GM12875 (cell line): ENCODE measurements at regions not wholly inside any gene's neighbourhood (a gene's known extent, or its start where the extent isn't known, plus 50 kb on each side); places are given as distances from the start of the nearest gene placed in this dataset.

Experiments used
- H3K4me3 ChIP-seq: one replicate; pipeline ENCODE4 v1.5.1; 2011; ENCODE audit warnings: low read depth, low read length, control low read depth
- TF ChIP-seq, protein P1 (sequence below): IDR thresholded peaks from 2 replicates; pipeline ENCODE4 v1.5.1; 2011; ENCODE audit warnings: low read depth, mild to moderate bottlenecking, control low read depth, inconsistent platforms, low read length, moderate library complexity, borderline replicate concordance; ENCODE audit not compliant: insufficient read depth

DNA sequence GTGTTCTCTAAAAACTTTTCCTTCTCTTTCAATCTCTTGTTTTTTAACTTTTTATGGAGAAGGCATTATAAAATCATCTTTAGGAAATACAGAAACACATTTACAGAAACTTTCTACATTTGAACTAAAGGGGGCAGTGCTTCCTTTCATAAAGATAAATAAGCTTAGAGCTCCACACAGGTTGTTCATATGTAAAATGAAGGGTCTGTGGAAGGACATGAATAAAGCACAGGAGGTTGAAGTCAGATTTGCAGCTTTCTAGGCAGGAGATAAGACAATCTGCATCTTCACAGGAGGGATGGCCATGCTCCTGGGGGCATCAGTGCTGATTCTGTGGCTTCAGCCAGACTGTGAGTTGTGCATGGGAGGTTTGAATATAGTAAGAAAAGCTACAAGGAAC, 426.0 kb downstream of the DAD1 start:
- no peak overlapping the region for H3K4me3 ChIP-seq
- TF ChIP-seq, protein P1, sequence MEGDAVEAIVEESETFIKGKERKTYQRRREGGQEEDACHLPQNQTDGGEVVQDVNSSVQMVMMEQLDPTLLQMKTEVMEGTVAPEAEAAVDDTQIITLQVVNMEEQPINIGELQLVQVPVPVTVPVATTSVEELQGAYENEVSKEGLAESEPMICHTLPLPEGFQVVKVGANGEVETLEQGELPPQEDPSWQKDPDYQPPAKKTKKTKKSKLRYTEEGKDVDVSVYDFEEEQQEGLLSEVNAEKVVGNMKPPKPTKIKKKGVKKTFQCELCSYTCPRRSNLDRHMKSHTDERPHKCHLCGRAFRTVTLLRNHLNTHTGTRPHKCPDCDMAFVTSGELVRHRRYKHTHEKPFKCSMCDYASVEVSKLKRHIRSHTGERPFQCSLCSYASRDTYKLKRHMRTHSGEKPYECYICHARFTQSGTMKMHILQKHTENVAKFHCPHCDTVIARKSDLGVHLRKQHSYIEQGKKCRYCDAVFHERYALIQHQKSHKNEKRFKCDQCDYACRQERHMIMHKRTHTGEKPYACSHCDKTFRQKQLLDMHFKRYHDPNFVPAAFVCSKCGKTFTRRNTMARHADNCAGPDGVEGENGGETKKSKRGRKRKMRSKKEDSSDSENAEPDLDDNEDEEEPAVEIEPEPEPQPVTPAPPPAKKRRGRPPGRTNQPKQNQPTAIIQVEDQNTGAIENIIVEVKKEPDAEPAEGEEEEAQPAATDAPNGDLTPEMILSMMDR, result no peak

DNA sequence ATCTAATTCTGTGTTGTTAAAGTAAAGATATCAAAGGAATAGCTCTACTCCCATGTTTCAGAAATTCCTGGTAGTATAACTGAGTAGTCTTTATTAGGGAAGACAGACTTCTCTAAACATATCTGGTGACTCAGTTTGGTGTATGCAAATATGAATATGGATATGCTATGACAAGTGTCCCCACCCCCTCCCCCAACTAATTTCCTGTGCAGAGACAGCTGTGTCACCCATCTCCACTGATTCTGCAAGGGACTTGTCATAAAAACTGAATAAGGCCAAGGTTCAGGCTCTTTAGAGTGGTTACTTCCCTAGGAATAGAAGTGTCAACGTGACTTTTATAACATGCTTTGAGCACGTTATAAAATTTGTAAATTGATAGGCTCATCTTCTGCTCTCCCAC, 429.1 kb downstream of the DAD1 start:
- TF ChIP-seq, protein P1, result no peak
- no peak overlapping the region for H3K4me3 ChIP-seq

DNA sequence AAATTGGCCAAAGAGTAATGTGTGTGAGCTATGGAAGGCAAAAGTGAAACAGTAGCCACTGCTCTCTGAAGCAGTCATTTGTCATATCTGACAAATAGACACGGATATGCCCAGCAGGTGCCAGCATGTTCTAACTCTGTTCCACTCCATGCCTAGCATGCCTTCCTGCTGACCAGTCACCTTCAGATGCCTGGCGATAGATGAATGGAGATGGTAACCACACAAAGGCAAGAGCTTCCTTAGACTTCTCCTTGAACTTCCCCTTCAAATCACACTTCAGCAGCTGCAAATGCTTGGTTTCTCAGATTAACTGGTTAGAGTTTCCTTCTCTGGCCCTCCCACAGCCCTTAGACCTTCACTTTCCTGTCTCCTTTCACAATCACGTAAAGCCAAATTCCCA, 429.9 kb downstream of the DAD1 start:
- no peak overlapping the region for H3K4me3 ChIP-seq
- TF ChIP-seq, protein P1, result no peak

DNA sequence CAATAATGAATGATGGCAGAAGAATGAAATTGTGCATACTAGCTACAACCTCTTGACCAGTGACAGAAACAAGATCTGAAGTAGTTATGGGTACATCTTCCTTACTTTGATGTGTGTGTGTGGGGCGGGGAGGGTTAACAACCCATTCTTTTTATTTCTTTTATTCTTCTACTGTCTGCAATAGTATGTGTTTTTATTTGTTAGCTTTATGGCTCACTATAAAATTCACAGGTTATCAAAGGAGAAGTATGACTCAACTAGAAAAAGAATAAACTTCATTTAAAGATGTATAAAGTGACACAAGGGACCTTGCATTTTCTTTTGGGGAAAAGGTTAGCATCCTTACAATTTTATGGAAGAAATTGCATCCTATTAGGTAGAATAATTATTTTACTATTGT, 430.5 kb downstream of the DAD1 start:
- TF ChIP-seq, protein P1, result no peak
- no peak overlapping the region for H3K4me3 ChIP-seq

DNA sequence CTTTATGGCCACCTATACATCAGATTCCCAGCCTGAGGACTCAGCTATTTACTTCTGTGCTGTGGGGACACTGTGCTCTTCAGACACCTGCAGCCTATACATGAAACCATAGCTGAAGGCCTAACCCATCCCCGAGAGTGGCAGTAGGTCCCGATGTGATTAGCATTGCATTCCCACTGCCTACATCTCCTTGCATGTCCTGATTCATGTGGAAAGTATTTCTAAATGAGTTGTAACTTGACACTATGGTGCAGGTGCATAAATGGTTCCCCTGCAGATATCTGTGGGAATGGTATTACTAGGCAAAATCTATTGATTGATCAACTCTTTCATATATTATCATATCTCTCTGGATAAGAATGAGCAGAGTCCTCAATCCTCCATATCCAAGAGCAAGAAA, 433.5 kb downstream of the DAD1 start:
- TF ChIP-seq, protein P1, result no peak
- no peak overlapping the region for H3K4me3 ChIP-seq

DNA sequence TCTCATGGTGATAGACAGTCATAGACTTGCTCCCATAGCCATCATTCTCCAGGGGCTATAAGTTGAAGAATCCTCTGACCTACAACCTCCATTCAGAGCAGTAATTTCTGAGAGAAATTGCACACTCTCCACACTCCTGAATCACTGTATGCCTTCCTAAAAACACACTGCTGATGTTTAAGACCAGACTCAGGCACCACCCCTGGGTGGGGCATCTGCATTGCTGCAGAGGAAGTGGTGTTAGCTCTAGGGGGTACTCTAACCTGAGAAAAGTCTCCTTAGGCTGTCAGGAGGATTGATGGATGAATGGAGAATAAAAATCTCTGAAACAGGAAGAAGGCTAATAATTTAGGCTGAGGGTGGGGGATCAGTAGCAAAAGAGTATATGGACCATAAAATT, 436.1 kb downstream of the DAD1 start:
- no peak overlapping the region for H3K4me3 ChIP-seq
- TF ChIP-seq, protein P1, result no peak

DNA sequence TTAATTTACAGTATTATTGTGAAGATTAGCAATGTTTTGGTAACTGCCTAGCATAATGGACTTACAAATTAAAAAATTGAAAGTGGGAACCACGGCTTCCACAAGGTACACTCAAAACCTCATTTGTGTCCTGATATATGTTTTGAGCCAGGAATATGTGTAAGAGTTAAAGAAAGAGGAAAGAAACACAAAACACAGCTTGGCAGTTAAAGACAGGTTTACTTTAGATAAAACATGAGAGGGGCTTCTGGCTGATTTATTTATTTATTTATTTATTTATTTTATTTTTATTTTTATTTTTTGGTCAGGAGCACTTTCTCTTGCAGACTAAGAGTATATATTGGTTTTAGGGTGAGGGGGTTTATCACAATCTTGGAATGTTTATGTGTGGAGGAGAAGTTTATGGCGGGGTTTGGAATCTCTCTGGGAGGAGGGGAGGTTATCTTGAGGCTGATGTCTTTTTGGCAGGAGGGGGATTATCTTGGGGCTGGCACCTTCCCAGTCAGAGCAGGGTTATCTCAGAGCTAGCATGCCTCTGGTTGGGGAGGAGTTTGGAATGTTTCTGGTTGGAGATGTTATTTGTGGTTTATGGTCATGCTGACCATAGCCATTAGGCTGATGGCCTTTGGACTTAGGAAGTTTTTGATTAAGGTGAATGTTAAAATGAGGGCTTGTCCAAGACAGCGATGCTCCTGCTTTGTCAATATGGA, 436.7 kb downstream of the DAD1 start:
- H3K4me3 ChIP-seq, result no peak overlapping the region
- TF ChIP-seq, protein P1, result no peak
